Cerebellar nuclear complex (tissue), 1 donor: ENCODE measurements at regions not wholly inside any gene's neighbourhood (a gene's known extent, or its start where the extent isn't known, plus 50 kb on each side); places are given as distances from the start of the nearest gene placed in this dataset.

Source experiments
- DNase-seq, 2 experiments: peaks; one replicate each; lab custom pipeline; 2025; lab: John Stamatoyannopoulos, UW

DNA sequence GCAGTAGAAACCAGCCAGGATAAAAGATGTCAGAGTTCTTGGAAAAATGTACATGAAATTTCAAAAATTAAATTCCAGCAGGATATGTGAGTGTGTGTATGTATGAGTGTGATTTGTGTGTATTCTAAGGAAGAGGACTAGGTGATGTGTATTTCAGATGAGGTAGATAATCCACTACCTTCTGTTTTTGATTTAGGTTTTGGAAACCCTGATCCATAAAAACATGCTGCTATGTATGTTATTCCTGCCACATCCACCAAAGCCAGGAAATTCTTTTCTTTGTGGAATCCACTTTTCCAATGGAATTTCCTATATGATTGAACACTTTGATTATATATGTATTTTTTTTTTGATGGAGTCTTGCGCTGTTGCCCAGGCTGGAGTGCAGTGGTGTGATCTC, 276.9 kb downstream of the UQCRFS1 start:
- DNase-seq, result no peak

- DNase-seq, result no peak
Observed at GRCh38 chr19:28934631-28935030, 278.3 kb downstream of the UQCRFS1 start.

GRCh38 chr19:28933039-28933438, 279.9 kb downstream of the UQCRFS1 start:
- DNase-seq, result no peak

DNA sequence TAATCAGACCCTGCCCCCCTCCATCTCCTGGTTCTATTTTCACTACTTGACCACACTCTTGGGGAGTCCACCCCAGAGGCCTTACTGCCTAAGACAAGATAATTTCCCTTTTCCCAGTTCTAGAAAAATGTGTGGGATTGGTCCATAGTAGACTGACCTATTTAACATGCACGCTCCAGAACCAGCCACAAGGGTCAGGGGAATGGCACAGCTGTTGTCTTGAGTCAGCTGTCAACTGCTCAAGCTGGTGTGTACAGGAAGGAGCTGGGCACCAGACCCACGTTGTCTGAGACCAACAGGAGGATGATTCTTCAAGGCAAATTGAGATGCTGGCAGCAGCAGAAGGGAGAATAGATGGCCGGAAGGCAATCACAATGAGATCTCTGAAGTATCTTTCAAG, 280.5 kb downstream of the UQCRFS1 start:
- DNase-seq, result no peak

DNA sequence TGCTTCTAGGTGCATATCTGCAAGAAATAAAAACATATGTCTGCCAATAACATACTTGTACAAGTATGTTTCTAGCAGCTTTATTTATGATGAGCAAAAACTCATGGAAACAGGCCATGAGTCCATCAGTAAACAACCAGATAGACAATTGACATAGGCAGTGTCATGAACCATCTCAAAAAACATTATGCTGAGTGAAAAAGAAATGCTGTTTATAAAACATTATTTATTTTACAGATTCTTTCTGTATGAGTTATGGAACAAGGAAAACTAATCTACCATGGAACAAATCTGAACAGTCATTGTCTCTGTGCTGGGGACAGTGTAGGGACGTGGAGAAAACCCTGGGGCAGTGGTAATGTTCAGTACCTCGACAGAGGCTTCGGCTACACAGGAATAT, 283.9 kb downstream of the UQCRFS1 start:
- no peak for DNase-seq

DNA sequence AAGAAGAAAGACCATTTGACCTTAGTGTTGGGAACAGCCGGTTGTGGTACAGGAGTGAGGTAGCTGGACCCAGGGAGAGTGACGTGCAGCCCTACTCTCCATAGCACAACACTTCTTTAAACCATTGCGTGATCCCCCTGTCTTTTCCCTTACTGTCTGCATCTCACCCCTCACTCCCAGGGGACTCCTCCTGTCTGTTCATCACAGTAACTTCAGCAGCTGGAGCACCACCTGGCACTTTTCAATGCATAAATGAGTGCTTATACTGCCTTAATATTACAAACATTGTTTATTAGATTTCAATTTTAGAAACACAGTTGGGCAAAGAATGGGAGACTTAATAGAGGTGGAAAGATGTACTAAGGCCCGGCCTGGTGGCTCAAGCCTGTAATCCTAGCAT, 285.5 kb downstream of the UQCRFS1 start:
- DNase-seq, result no peak

DNA sequence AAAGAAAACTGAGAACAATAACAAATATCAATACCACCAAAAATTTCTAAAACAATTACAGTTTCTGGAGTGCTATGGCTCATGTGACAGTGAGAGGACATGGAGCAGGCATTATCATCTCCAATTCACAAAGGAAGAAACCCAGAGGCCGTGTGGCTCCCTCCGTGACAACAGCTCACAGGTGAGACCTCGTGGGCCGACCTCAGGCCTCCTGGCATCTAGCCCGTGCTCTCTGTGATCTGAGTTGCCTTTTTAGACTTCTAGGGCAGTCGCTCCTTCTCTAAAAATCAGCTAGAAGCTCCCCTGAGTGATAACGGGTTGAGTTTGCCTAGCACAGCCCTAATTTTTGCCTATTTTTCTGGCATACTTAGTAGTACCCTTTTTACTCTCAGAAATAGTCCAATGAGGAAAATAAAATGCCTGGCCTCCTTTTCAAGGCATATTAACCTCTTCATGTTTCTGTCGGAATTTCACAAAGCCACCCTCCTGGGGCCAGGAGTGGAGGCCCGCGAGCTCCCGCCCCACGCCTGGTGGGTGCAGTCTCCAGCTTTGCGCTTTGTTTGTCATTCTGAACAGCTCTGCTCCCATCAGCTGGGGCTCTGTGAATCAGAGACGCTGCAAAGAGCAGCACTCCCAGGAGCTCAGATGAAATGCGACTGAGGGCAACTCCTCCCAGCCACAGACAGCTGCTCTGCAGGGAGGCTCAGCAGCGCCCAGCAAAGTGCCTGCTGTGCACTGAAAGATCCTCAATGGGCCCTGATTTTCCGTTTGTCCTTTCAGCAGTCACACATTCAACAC, 292.5 kb downstream of the UQCRFS1 start:
- DNase-seq, result no peak

GRCh38 chr19:28917621-28918020, 295.3 kb downstream of the UQCRFS1 start:
- no peak for DNase-seq

DNA sequence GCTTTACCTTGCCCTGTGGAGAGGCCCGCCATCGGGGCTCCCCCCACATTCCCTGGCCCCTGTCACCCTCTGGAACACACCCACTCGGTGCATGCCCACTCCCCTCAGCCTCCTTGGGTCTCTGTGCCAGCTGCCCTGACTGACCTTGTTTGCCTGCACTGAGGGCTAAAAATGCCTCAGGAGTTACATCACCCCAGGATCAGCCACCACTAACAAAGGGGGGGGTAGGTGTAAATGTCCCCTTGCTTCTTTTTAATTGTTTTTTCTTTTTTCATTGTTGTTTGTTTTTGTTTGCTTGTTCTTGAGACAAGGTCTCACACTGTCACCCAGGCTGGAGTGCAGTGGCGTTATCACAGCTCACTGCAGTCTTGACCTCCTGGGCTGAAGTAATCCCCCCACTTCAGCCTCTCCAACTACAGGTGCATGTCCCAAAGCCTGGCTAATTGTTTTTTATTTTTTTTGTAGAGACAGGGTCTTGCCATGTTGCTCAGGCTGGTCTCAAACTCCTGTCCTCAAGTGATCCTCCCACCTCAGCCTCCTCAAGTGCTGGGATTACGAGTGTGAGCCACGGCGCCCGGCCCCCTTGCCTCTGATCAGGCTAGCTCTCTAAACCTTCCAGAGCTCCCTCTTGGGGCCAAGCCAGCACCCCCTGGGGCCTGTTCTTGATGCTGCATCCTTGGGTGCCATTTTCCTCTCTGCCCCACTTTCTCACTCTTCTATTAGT, 297.1 kb downstream of the UQCRFS1 start:
- DNase-seq, result no peak

- no peak for DNase-seq
Observed at GRCh38 chr19:28915202-28915601, 297.7 kb downstream of the UQCRFS1 start.

DNA sequence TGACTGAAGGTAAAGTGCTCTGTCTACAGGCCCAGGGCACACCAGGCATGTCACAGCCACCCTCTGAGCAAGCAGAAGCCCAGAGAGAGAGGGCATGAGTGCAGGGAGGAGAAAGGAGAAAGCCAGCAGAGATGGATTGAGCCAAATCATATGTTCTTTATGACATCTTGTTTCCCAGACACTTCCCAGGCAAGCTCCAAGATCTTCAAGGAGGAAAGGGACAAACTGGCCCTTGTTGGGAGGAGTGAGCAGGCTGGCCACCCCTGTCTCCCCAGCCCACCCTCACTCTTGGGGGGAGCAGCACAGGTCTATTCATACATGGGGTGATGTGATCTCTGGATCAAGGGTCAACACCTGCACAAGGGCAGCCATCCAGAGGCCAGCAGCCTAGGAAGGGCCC, 298.8 kb downstream of the UQCRFS1 start:
- DNase-seq, result no peak

DNA sequence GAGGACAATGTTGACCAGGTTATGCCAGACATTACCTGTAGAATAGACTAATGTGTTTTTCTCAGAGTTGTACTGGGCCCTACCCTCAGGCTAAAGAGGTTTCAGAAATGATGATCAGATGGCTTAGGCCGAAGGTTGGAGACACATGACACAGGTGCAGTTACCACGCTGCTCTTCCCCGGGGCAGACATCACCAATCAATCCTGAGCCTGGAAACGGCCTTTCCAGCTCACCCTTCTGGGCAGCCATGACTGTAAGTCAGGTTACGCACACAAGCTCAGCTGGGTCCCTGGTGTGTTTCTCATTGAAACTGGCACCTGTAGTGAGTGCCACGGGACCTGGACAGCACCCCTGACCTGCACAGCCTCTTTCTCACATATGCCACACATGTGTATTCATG, 299.3 kb downstream of the UQCRFS1 start:
- DNase-seq, result no peak

- no peak for DNase-seq
Observed at GRCh38 chr19:28908941-28909340, 304.0 kb downstream of the UQCRFS1 start.

DNA sequence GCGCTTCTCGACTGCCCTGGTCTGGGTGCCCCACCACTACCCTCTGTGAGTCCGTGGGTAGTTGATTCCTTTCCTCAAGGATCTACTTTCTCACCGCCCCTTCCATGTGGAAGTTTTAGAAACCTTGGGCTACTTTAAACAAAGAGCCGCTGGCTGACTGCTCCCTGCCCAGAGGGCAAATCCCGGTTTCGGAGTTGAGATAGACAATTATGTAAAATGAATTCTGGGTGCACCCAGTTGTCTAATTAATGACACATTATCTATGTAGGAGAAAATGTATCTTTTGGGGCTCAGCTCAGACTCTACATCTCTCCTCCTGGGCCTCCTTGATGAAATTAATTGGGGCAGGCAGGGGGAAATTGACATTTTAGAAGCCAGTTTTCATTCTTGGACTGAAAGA, 305.4 kb downstream of the UQCRFS1 start:
- DNase-seq, result no peak

GRCh38 chr19:28905996-28906395, 307.0 kb downstream of the UQCRFS1 start:
- no peak for DNase-seq

DNA sequence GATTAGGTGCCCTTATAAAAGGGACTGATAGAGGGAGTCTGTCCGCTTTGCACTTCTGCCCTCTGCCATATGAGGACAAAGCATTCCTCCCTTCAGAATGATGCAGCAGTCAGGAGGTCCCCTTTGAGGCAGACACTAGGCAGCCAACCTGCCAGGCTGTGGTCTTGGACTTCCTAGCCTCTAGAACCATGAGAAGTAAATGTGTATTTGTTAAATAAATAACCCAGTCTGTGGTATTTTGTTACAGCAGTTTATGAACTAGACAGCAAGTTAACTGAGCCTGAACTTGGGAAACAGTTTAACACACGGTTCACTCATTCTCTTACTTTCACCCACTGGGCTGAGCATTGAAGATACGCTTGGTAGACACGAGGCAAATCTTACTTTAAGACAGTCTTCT, 313.2 kb downstream of the UQCRFS1 start:
- no peak for DNase-seq

- no peak for DNase-seq
Observed at GRCh38 chr19:28898249-28898648, 314.7 kb downstream of the UQCRFS1 start.

DNA sequence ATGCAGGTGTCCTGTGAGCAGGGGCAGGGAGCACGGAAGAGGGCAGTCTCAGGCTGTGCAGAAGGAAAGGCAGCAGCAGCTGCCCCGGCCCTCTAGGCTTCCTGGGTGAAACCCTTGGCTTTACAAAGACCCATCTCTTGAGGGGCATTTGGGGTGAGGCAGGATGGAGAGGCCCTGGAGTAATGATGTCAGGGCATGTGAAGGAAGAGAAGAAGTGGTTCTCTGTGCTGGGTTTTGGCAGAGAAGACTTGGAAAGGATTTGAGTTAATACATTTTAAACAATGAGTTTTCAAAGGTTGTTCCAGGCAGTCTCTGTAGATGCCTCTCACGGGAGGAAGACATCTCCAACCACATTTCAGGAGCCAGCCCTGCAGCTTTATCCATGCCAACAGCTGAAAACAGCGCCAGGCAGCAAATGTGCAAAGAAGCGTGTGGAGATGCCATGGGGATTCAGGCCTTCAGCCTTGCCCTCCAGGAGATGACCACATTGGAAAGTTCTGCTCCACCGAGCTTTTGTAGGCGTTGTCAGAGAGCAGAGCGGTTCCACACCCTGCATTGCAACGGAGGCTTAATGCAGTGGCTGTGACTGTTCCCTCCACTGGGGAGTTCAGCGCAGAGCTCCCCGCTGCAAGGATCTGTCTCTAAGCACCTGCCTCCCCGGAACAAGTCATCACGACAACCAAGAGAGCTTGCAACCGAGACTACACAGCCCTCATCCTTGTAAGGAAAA, 322.8 kb downstream of the UQCRFS1 start:
- DNase-seq, result no peak

GRCh38 chr19:28887920-28888618, 324.9 kb downstream of the UQCRFS1 start:
- no peak for DNase-seq

- no peak for DNase-seq
Observed at GRCh38 chr19:28886708-28887107, 326.2 kb downstream of the UQCRFS1 start.

- no peak for DNase-seq
Observed at GRCh38 chr19:28885965-28886364, 327.0 kb downstream of the UQCRFS1 start.

DNA sequence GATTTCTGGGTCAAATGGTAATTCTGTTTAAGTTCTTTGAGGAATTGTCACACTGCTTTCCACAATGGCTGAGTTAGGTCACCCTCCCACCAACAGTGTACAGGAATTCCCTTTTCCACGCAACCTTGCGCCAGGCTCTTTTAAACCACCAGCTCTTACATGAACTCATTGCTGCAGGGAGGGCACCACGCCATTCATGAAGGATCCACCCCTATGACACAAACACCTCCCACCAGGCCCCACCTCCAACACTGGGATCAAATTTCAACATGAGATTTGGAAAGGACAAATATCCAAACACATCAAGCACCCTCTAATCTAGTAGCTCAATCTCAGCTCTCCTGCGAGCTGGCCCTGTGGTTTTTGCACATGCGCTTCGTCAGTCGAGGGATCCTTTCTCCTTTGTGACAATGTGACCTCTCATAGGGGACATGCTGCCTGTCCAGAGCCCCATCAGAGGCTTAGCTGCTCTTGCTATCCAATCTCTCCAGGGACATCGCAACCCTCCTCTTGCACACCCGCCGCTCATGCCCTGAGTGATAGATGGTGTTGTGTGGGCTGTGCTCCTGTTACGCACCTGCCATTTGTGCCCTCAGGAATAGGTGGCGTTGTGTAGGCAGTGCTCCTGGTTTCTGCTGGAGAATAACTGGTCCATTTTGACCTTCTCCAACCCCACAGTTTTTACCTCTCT, 328.0 kb downstream of the UQCRFS1 start:
- no peak for DNase-seq
